Stimulated activated CD4-positive, alpha-beta T cell treated with anti-CD3 and anti-CD28 coated beads, TNF-alpha, amount 100 ng/mL, for 1 hour (primary cell): ENCODE measurements at regions not wholly inside any gene's neighbourhood (a gene's known extent, or its start where the extent isn't known, plus 50 kb on each side); places are given as distances from the start of the nearest gene placed in this dataset.
"Not testable (repeated sequence)": the region's sequence is repeated elsewhere in the genome, so short reads cannot be mapped to it uniquely, and the experiment has no call there.

Experiments
- DNase-seq, 3 donors: peaks; one replicate each; pipeline ENCODE4 v3.0.0-alpha.2; 2020; ENCODE audit warnings: low read depth in 3 of 3, low spot score in 1 of 3

DNA sequence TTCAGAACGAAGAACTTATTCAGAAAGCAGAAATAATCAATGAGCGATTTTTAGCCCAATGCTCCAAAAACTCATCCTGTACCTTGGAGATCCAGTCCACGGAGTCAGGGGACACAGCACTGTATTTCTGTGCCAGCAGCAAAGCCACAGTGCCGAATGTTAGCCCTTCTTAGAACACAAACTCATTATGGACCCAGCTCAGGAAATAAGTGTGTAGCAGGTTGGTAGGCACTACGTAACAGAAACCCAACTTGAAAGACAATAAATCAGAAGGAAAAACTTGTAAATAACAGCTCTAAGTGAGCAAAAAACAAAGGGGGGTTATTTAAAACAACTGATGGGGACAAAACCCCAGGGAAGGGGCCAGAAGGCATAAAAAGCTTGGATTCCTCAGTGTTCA is 112.0 kb upstream of the PRSS1 start:
- DNase-seq = no peak

DNA sequence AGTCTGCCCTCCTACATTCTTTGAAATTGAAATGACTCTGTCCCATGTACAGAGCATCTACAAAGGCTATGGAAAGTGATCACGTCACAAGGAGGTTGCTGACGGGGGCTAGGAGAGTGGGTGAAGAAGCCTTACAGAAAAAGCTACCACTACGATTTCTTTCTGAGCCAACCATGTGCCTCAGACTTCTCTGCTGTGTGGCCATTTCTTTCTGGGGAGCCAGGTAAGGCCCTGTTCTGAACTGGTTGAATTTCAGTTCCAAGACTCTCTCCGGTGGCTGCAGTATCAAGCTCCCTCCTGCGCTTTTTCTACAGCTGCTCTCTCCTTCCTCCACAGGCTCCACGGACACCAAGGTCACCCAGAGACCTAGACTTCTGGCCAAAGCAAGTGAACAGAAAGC is 112.5 kb upstream of the PRSS1 start:
- no peak for DNase-seq

DNA sequence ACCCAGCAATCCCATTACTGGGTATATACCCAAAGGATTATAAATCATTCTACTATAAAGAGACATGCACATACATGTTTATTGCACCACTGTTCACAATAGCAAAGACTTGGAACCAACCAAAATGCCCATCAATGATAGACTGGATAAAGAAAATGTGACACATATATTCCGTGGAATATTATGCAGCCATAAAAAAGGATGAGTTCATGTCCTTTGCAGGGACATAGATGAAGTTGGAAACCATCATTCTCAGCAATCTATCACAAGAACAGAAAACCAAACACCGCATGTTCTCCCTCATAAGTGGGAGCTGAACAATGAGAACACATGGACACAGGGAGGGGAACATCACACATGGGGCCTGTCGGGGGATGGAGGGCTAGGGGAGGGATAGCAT is 113.2 kb upstream of the PRSS1 start:
- DNase-seq = not testable (repeated sequence)

DNA sequence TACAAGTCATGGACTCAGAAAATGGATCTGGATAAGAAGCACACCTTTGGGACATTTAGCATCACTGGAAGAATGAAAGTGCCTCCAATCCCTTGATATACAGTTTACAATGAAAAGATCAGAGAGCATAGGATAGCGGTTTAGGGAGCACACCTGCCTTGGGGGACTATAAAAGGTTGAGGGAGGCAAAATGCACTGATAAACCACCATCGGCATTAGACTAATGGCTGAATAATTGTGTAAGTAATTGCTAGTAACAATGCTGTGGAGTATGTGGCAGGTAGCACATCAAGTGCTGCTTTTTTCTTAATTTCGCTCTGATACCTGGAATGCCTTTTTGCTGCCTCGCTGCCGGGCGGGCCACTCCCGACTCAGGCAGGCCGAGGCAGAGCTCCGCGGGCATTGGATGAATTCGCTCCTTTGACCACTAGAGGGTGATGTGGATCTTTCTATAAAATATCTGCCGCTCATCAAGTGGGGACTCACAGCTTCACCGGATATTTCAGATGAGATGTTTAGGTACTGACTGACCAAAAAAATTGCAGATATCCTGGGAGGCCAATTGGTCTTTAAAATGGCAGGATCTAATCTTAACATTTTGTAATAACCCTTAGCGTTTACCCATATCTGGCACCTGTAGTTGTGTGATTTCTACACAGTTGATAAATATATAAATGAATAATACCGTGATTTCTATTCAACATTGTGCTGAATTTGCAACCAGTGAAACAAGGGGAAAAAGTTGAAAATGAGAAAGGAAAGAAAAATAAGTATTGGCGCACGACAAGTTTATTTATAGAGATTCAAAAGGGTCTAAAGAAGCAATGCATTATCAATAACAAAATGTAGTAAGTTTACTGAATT is 116.8 kb upstream of the PRSS1 start:
- DNase-seq = peak in 2 of 3 donors; percentile 13 to 30

DNA sequence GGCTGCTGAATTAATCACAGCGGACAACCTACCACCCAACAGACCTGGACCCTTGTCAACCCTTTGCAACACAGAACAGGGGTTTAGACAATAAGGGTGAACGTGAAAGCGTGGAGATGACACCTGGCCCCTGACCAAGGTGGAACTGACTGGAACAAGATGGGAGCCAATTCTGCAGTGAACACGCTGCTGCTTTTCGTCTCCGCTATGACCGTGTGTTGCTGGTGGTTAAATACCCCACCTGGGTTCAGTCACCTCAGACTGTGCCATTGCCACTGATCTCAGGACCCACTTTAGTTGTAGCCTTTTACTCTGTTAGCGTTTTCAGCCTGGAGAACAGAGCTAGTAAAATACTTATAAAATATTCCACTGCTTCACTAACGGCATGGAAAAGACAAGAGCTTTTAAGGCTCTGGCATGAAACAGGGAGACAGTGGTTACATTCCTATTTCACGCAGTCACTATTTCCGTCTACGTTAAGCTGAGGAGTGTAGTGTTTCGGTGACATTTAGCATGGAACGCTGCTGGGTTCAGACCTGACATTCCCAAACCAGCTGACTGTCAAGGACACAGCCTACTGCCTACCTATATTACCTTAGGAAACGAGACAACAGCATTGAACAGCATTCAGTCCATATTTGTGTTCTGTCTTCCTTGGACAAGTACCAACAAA is 119.5 kb upstream of the PRSS1 start:
- no peak for DNase-seq

DNA sequence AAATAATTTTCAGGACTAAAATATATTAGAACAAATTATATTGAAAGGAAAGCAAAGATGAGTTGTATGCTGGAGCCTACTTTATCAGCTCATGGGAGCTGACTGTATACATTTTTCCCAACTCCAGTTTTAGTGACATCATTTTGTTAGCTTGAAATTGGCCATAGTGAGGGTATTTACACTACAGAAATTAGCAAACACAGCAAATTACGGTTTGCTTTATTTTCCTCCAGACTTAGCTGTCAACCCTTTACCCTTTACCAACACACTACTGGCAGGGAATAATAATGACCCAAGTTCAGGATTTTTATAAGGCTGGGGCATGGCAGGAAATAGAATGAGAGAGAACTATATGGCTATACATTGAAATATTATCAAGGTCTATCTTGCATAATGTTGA is 120.3 kb upstream of the PRSS1 start:
- DNase-seq = no peak

DNA sequence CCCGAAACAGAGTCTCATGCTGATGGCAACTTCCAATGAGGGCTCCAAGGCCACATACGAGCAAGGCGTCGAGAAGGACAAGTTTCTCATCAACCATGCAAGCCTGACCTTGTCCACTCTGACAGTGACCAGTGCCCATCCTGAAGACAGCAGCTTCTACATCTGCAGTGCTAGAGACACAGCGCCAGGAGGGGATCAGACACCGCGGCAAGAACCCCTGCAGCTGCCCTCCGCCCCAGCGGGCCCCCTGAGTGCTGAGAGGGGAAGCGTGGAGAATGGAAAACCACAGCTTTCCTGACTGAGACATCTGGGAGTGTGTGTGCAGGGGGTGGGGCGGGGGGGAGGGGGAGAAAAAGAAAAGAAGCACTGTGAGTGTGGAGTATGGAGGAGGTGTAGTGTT is 122.0 kb upstream of the PRSS1 start:
- DNase-seq = not testable (repeated sequence)

DNA sequence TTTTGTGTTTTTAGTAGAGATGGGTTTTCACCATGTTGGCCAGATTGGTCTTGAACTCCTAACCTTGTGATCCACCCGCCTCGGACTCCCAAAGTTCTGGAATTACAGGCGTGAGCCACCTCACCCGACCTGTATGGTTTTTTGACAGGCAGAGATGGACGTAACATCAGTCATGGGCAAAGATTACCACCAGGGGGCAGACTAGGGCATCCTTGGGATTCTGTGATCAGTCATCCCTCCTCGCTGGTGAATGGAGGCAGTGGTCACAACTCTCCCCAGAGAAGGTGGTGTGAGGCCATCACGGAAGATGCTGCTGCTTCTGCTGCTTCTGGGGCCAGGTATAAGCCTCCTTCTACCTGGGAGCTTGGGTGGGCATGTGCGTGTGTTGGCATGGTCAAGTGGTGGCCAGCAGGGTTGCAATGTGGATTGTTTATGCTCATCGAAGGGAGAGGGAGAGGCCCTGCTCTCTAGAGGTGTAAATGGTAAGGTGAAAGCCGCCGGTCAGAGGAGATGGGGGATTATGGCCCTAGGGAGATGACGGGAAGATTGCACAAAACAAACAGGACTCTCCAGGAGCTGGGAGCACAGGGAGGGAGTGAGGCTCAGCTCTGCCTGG is 122.7 kb upstream of the PRSS1 start:
- peak; percentile 35 to 43 (median 41) for DNase-seq

DNA sequence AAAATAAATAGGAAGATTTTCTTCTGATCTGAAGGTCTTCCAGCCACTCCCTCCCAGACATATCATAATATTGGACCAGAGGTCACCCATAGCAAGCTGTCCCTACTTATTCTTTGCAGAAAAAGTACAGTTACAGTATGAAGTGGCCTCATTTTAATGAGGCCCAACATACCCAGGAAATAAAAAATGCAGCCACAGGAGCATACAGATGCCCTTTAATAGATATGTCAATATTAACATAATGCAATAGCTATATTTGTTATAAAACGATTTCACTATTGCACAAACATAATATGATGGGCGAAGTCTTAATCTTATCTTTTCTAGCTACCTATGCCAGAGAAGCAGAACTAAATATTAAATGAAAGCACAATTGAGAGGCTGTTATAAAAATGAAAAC is 124.1 kb upstream of the PRSS1 start:
- not testable (repeated sequence) for DNase-seq

DNA sequence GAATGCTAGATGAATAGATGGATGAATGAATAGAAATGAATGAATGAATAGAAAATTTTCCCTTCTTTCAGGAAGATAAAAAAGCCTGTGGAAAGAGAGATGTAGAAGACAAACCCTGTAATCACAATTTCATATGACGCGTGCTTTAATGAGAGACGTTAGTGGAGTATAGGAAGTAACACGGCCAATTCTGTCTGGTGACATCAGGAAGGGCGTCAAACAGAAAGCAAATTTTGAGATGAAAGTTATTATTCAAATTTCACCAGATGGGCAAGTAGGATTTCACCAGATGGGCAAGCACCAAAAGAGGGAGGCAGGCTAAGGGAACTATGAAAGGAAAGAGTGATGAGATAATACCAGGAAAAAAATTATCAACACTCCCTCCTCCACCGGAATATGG is 128.9 kb upstream of the PRSS1 start:
- DNase-seq = no peak

DNA sequence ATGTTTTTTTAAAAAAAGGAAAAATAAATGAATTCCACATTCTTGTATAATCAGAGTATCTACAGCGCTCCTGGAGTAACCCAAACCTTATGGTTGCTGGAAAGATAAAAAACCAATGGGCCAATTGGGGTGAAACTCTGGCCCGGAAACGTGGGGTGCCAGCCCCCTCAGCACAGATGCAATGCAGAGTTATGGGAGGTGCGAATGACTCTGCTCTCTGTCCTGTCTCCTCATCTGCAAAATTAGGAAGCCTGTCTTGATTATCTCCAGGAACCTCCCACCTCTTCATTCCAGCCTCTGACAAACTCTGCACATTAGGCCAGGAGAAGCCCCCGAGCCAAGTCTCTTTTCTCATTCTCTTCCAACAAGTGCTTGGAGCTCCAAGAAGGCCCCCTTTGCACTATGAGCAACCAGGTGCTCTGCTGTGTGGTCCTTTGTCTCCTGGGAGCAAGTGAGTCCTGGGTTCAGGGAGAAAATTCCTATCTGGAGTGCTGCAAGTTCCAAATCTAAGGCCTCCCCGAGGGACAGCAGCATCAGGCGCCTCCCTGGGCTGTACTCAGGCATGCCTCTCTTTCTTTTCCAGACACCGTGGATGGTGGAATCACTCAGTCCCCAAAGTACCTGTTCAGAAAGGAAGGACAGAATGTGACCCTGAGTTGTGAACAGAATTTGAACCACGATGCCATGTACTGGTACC is 130.5 kb upstream of the PRSS1 start:
- DNase-seq = no peak

DNA sequence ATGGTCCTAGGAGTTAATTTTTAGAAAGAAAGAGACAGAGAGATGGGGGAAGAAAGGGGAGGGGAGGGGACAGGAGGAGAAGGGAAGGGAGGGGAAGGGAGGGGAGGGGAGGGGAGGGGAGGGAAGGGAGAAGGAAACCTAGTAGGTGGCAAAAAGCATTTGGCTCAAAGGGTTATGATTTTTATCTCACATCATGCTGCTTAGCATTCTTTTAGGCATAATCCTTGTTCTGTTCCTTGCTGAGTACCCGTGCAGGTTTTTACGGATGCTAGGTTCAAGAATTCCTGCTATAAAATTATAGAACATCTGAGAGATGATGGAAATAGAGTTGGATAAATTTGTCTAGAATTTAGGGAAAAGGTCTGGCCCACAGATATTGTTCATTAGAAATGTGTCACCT is 132.4 kb upstream of the PRSS1 start:
- DNase-seq = no peak

DNA sequence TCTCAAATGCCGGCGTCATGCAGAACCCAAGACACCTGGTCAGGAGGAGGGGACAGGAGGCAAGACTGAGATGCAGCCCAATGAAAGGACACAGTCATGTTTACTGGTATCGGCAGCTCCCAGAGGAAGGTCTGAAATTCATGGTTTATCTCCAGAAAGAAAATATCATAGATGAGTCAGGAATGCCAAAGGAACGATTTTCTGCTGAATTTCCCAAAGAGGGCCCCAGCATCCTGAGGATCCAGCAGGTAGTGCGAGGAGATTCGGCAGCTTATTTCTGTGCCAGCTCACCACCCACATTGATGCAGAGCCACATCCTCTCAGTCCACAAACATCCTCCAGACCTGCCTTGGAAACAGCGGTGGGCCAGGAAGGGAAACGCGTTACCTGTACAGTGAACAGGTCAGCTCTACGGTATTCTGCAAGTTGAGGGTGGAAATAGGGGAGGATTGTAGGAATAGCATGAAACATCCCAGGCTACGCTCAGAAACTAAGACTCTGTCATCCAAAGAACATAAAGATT is 133.1 kb upstream of the PRSS1 start:
- DNase-seq = no peak

DNA sequence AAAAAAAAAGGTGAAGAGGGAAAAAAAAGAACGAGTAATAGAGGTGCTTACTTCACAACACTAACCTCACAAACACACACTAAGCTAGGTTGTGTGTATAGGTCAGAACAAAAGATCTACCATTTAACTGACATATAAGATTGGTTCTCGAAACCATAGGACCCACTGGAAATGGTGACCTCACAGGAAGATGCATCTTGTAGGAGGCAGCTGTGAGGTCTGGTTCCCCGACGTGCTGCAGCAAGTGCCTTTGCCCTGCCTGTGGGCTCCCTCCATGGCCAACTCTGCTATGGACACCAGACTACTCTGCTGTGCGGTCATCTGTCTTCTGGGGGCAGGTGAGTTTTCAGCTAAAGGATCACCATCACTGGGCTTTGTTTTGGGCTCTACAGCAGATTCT is 133.8 kb upstream of the PRSS1 start:
- DNase-seq = no peak

DNA sequence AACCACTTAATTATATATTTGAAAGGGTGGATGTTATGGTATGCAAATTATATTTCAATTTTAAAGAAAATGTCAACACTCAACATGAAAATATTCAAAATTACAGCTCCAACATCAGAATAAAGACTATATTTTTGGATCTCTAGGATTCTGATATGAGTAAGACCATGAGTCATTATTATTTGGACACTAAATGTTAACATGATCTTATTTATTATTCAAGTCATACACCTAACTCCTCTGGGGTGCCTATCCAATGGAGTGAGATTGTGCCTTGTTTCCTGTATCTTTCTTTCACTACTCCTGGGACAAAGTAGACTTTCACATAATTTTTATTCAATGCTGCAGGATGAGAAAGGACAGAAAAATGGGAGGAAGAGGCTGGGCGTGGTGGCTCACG is 135.2 kb upstream of the PRSS1 start:
- no peak for DNase-seq

DNA sequence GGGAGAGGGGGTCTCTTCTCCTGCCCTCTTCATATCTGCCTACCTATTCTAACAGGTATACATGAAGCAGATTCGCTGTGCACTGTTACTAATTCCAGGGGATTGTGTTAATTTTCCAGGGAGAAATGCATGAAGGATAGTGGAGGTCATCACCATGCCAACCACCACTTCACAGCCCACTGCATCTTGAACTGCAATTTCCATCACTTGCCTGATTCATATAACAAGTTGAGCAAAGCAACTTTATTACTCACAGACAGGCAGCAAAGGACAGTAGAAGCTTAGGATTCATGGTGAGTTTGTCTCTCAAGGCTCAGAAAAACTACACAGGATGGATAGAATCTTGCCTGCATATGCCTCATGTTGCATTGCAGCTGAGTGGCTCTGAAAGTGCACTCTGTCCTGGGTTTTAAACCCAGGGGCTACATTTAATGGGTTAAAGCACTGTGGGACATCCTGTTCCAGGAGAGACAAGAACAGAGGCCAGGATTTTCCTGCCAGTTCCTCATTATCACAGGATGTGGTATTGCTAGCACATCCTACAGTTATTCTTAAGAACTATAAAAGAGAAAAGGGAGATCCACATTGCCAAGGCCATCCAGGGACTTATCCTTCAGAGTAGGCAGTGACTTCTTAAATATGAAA is 136.9 kb upstream of the PRSS1 start:
- no peak for DNase-seq

DNA sequence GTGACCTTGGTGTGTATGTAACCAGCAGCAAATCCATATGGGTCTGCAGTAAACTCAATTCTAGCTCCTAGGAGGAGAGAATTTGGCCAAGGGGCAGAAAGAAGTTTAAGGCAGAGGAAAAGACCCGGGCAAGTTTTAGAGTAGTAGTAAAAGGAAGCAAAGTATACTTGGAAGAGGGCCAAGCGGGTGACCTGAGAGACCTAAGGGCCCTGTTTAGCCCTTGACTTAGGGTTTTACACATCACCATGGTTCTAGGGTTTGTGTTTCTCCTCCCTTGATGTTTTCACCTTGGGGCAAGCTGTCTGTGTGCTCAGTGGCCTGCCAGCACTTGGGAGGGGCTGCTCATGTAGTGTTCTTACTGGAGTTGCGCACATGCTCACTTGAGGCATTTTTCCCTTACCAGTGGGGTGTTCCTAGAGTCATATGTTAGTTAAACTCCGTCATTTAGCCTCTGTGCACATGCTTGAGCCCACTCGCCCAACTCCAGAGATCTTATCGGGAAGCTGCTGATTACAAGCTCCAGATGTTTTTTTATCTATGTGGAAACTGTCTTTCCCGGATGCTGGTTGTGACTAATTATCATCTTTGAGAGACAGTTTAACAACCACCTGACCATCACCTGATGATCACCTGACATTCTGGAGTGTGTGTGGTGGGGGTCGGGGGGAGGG is 137.6 kb upstream of the PRSS1 start:
- DNase-seq = no peak

DNA sequence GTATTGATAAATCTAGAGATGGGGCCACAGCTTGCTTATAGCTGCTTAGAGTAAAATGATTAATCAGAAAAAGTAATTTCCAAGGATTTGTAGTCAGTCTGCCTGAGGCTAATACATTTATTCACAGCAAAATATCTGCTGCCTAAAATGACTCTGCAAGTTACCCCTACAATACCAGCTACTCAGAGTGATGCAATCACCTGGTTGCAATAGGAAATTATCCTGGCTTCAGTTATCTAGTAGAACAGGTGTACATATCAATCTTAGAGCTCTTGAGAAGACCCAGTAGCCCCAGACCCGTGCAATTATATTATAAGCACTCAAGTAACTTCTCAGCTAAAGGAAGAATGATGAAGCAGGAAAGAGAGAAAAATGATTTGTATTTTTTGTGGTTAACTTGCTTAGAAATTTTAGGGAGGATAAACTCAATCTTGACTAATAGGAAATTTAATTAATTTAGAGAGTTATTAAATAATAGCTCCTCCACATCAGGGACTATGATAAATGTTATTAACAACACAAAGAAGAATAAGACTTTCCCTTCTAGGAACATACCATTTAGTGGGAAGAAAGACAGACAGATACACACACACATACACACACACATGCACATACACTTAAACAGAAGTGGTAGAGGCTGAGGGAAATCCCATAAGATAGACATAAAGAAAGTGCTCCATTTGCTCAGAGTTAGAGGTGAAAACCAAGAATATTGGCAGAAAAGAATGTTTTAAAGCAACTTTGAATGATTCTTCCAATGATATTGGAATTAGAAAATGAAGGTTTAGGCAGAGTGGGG is 140.4 kb upstream of the PRSS1 start:
- no peak for DNase-seq

DNA sequence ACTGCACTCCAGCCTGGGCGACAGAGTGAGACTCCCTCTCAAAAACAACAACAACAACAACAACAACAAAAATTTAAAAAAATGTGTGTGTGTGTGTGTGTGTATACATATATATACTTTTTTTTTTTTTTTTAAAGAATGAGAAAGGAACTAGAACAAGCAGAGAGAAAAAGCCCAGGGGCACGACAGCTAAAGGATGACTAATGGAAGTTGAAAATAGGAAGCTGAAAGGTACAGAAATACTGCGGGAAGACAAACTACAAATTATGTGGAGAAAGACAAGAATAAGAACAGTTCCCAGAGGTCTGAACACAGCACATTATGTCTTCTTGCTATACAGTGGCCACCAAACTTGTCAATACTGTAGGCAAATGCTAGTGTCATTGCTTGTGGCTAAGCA is 141.9 kb upstream of the PRSS1 start:
- no peak for DNase-seq

DNA sequence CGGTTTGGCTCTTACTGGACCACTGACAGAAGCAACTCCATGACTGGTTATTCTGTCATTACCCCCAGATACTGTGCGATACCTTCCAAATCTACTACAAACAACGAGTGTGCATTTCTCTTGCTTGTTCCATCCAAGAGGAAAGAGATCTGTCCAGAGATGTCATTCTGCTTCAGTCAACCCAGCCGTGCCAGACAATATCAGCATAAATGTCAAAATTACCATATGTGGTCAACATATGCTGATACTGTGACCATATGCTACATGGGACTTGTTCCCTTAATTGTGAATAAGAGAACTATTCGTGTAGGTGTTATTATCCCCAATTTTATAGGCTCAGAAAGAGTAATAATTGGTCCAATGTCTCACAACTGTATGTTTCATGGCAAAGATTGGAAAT is 143.2 kb upstream of the PRSS1 start:
- DNase-seq = no peak
